ENCODE measurements at regions not wholly inside any gene's neighbourhood (a gene's known extent, or its start where the extent isn't known, plus 50 kb on each side); places are given as distances from the start of the nearest gene placed in this dataset.

GRCh38 chr6:141216726-141217125 lies 916.0 kb upstream of the GJE1 start:
- H3K4me1 ChIP-seq = no peaks in the 10 kb centered on the region
- no peak for TF ChIP-seq CTCF (IDR thresholded peaks at IDR 0.05)
- no peak for TF ChIP-seq POLR2A (IDR thresholded peaks at IDR 0.05)
- H3K27me3 ChIP-seq = no peaks in the 10 kb centered on the region
- no peak overlapping the region for H3K4me3 ChIP-seq
- peaks cover 0 to 41% (median 7%) of the 10 kb centered on the region in 12 donors for H3K9me3 ChIP-seq
- ATAC-seq = no peak
- no peaks in the 10 kb centered on the region for H3K36me3 ChIP-seq
- no peak for DNase-seq
- intact Hi-C loops (cut with DNase I) = no loop called here
- H3K27ac ChIP-seq = no peak overlapping the region

GRCh38 chr6:141212296-141212695 lies 920.4 kb upstream of the GJE1 start:
- no peaks in the 10 kb centered on the region for H3K36me3 ChIP-seq
- peaks cover 0 to 10% (median 0%) of the 10 kb centered on the region in 12 donors for H3K9me3 ChIP-seq
- no peak for TF ChIP-seq CTCF (IDR thresholded peaks at IDR 0.05)
- TF ChIP-seq POLR2A (IDR thresholded peaks at IDR 0.05) = no peak
- H3K27ac ChIP-seq = no peak overlapping the region
- intact Hi-C loops (cut with DNase I) = no loop called here
- H3K27me3 ChIP-seq = no peaks in the 10 kb centered on the region
- ATAC-seq (no peak), DNase-seq (no peak)
- H3K4me3 ChIP-seq = no peak overlapping the region
- WGBS, 4 donors = 47 to 100% (median 54%) methylated on average over 1 of the region's 1 CpG
- H3K4me1 ChIP-seq = no peaks in the 10 kb centered on the region

GRCh38 chr6:141211845-141212244 lies 920.9 kb upstream of the GJE1 start:
- Histone ChIP-seq H3K36me3 (no peaks in the 10 kb centered on the region), H3K27ac (no peak overlapping the region), H3K4me1 (no peaks in the 10 kb centered on the region), H3K4me3 (no peak overlapping the region), H3K27me3 (no peaks in the 10 kb centered on the region), H3K9me3 (peaks cover 0 to 6% (median 0%) of the 10 kb centered on the region in 12 donors)
- ATAC-seq (no peak), DNase-seq (no peak)
- intact Hi-C loops (cut with DNase I) = no loop called here
- TF ChIP-seq POLR2A (IDR thresholded peaks at IDR 0.05) (no peak), CTCF (IDR thresholded peaks at IDR 0.05) (no peak)
- WGBS, 4 donors = 71 to 82% (median 75%) methylated on average over 3 of the region's 3 CpGs

GRCh38 chr6:141210901-141211300 lies 921.8 kb upstream of the GJE1 start:
- DNase-seq = no peak
- intact Hi-C loops (cut with DNase I) = no loop called here
- Histone ChIP-seq H3K4me1 (no peaks in the 10 kb centered on the region), H3K4me3 (no peak overlapping the region), H3K27ac (no peak overlapping the region), H3K9me3 (no peaks in the 10 kb centered on the region), H3K36me3 (no peaks in the 10 kb centered on the region), H3K27me3 (no peaks in the 10 kb centered on the region)
- 0 to 55% (median 26%) methylated on average over 1 of the region's 1 CpG for WGBS, 4 donors
- TF ChIP-seq POLR2A (IDR thresholded peaks at IDR 0.05) = no peak
- no peak for TF ChIP-seq CTCF (IDR thresholded peaks at IDR 0.05)
- no peak for ATAC-seq

Data from heart left ventricle (tissue), 16 donors.